ENCODE measurements at regions not wholly inside any gene's neighbourhood (a gene's known extent, or its start where the extent isn't known, plus 50 kb on each side); places are given as distances from the start of the nearest gene placed in this dataset.
A peak's percentile ranks its signal among the peaks of the same experiment; 100 is the strongest.
"Not testable (repeated sequence)": the region's sequence is repeated elsewhere in the genome, so short reads cannot be mapped to it uniquely, and the experiment has no call there.

GRCh38 chr17:63189082-63189481 is 223.0 kb downstream of the TANC2 start:
- peak; percentile 8 for DNase-seq

- no peak for DNase-seq
Observed at GRCh38 chr17:63189930-63190329, 223.9 kb downstream of the TANC2 start.

- no peak for DNase-seq
Observed at GRCh38 chr17:63190821-63191370, 224.9 kb downstream of the TANC2 start.

- DNase-seq: peak; percentile 5
Observed at GRCh38 chr17:63191610-63192009, 225.6 kb downstream of the TANC2 start.

- no peak for DNase-seq
Observed at GRCh38 chr17:63193827-63194226, 227.8 kb downstream of the TANC2 start.

GRCh38 chr17:63196772-63197335 is 230.8 kb downstream of the TANC2 start:
- no peak for DNase-seq

GRCh38 chr17:63203652-63204051 is 237.6 kb downstream of the TANC2 start:
- no peak for DNase-seq

GRCh38 chr17:63221939-63222338 is 224.2 kb downstream of the CYB561 start:
- no peak for DNase-seq

GRCh38 chr17:63222655-63223054 is 223.5 kb downstream of the CYB561 start:
- peak; percentile 19 for DNase-seq

GRCh38 chr17:63223212-63223911 is 222.7 kb downstream of the CYB561 start:
- DNase-seq: peak; percentile 40

GRCh38 chr17:63224644-63225043 is 221.5 kb downstream of the CYB561 start:
- DNase-seq: no peak

GRCh38 chr17:63226720-63227119 is 219.4 kb downstream of the CYB561 start:
- not testable (repeated sequence) for DNase-seq

GRCh38 chr17:63231015-63231620 is 215.0 kb downstream of the CYB561 start:
- DNase-seq: not testable (repeated sequence)

- no peak for DNase-seq
Observed at GRCh38 chr17:63232565-63233310, 213.4 kb downstream of the CYB561 start.

GRCh38 chr17:63240106-63240505 is 206.0 kb downstream of the CYB561 start:
- no peak for DNase-seq

- DNase-seq: no peak
Observed at GRCh38 chr17:63246344-63246743, 199.8 kb downstream of the CYB561 start.

- DNase-seq: no peak
Observed at GRCh38 chr17:63247706-63248105, 198.4 kb downstream of the CYB561 start.

- no peak for DNase-seq
Observed at GRCh38 chr17:63249256-63250004, 196.7 kb downstream of the CYB561 start.

- no peak for DNase-seq
Observed at GRCh38 chr17:63250830-63251229, 195.3 kb downstream of the CYB561 start.

- no peak for DNase-seq
Observed at GRCh38 chr17:63258785-63259184, 187.3 kb downstream of the CYB561 start.

- DNase-seq: no peak
Observed at GRCh38 chr17:63262751-63263476, 183.2 kb downstream of the CYB561 start.

- DNase-seq: no peak
Observed at GRCh38 chr17:63265526-63265925, 180.6 kb downstream of the CYB561 start.

Measured in RPMI8226 (cell line).